Naive thymus-derived CD4-positive, alpha-beta T cell (primary cell): ENCODE measurements at regions not wholly inside any gene's neighbourhood (a gene's known extent, or its start where the extent isn't known, plus 50 kb on each side); places are given as distances from the start of the nearest gene placed in this dataset.

Source experiments
- ATAC-seq: fragments of 150-1000 bp; cut with Tn5 transposase; 2 replicates; pipeline ENCODE4 v1.10.0; 2021; ENCODE audit warnings: mild to moderate bottlenecking, moderate library complexity
- CTCF ChIA-PET: fragments of 350-600 bp; sonication (Branson Sonifier 250); formaldehyde crosslinking; loops from one replicate; lab custom pipeline; 2021; ENCODE audit warnings: antibody characterized with exemption; lab: Charles Lee
- POLR2A ChIA-PET: fragments of 350-600 bp; sonication (Branson Sonifier 250); formaldehyde crosslinking; loops from one replicate; lab custom pipeline; 2021; ENCODE audit warnings: antibody characterized with exemption, inconsistent platforms; lab: Charles Lee
- DNase-seq, 9 donors: peaks; one replicate each; pipeline versions ENCODE4 v3.0.0 to v3.0.0-alpha.2; 2020 to 2022; ENCODE audit warnings: mixed read lengths in 1 of 9
- H3K27ac ChIP-seq: one replicate; pipeline ENCODE4 v1.7.0; 2013; ENCODE audit warnings: mild to moderate bottlenecking, low read depth, low read length, moderate library complexity
- H3K27me3 ChIP-seq, 2 donors: one replicate each; pipeline ENCODE4 v1.7.0; 2013; ENCODE audit warnings: low read length in 2 of 2, mild to moderate bottlenecking in 2 of 2, moderate library complexity in 2 of 2; ENCODE audit not compliant: control insufficient read depth in 2 of 2, insufficient read depth in 2 of 2
- H3K36me3 ChIP-seq, 3 experiments: 1 replicate in 2 of 3; 2 replicates in 1 of 3; pipeline ENCODE4 v1.7.0; 2013; ENCODE audit warnings: low read length in 3 of 3, mild to moderate bottlenecking in 3 of 3, moderate library complexity in 1 of 3; ENCODE audit not compliant: insufficient read depth in 3 of 3, control insufficient read depth in 2 of 3
- H3K4me1 ChIP-seq, 2 donors: one replicate each; pipeline ENCODE4 v1.7.0; 2013; ENCODE audit warnings: low read length in 2 of 2, mild to moderate bottlenecking in 2 of 2, moderate library complexity in 1 of 2; ENCODE audit not compliant: control insufficient read depth in 2 of 2, insufficient read depth in 2 of 2
- H3K4me3 ChIP-seq: 2 replicates; pipeline ENCODE4 v1.7.0; 2013; ENCODE audit warnings: mild to moderate bottlenecking, low read length
- H3K9me3 ChIP-seq, 3 experiments: 1 replicate in 2 of 3; 2 replicates in 1 of 3; pipeline ENCODE4 v1.7.0; 2013; ENCODE audit warnings: low read length in 3 of 3; ENCODE audit not compliant: control insufficient read depth in 2 of 3
- H3K27ac Mint-ChIP-seq, 9 donors: one replicate each; pipeline ENCODE4 v1.8.0; 2020 to 2022; ENCODE audit warnings: mixed read lengths in 9 of 9, mild to moderate bottlenecking in 8 of 9, moderate library complexity in 5 of 9, inconsistent platforms in 2 of 9
- H3K27me3 Mint-ChIP-seq, 5 donors: one replicate each; pipeline ENCODE4 v1.8.0; 2021 to 2022; ENCODE audit warnings: mixed read lengths in 5 of 5, mild to moderate bottlenecking in 1 of 5
- H3K36me3 Mint-ChIP-seq, 5 donors: one replicate each; pipeline ENCODE4 v1.8.0; 2020 to 2022; ENCODE audit warnings: mixed read lengths in 5 of 5, mild to moderate bottlenecking in 3 of 5, inconsistent platforms in 1 of 5
- H3K4me1 Mint-ChIP-seq, 7 donors: one replicate each; pipeline ENCODE4 v1.8.0; 2020 to 2022; ENCODE audit warnings: mixed read lengths in 7 of 7, mild to moderate bottlenecking in 3 of 7, inconsistent platforms in 1 of 7
- H3K4me3 Mint-ChIP-seq, 10 donors: one replicate each; pipeline ENCODE4 v1.8.0; 2020 to 2022; ENCODE audit warnings: mild to moderate bottlenecking in 10 of 10, mixed read lengths in 10 of 10, moderate library complexity in 6 of 10, inconsistent platforms in 2 of 10
- H3K9me3 Mint-ChIP-seq, 11 donors: one replicate each; pipeline ENCODE4 v1.8.0; 2020 to 2022; ENCODE audit warnings: mixed read lengths in 11 of 11, mild to moderate bottlenecking in 4 of 11, inconsistent platforms in 1 of 11, moderate library complexity in 1 of 11
- intact Hi-C, 2 donors: fragments of 100-400 bp; cut with micrococcal nuclease; formaldehyde crosslinking; loops; one replicate each; pipeline ENCODE4 v1.15.1; 2023

DNA sequence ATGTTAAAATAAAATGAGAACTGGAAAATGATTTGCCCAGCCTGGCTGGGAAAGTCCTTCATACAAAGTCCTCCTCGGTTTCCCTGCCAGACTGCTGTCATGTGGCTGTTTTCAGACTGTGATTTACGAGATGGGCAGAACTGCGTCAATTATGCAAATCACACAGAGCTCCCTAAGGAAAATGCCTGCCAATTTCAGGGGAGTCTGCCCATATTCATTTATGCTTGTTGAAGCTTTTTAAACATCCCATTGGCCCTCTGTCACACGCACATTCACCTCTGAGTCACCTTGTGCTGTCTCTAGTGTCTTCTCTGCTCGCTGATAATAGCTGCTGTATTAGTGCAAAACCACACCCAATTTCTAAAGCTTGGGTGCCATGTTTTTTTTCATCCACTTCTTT lies 81.7 kb upstream of the FAM20A start:
- DNase-seq: no peak
- H3K27me3 Mint-ChIP-seq: peaks cover 0 to 58% (median 31%) of the 10 kb centered on the region in 5 donors
- CTCF ChIA-PET: no interaction called here
- intact Hi-C loops: no loop called here
- Histone ChIP-seq H3K4me1 (no peaks in the 10 kb centered on the region), H3K9me3 (no peaks in the 10 kb centered on the region), H3K36me3 (no peaks in the 10 kb centered on the region), H3K4me3 (no peak overlapping the region), H3K27me3 (no peaks in the 10 kb centered on the region), H3K27ac (no peak overlapping the region)
- peaks cover 0 to 9% (median 0%) of the 10 kb centered on the region in 11 donors for H3K9me3 Mint-ChIP-seq
- H3K36me3 Mint-ChIP-seq: no peaks in the 10 kb centered on the region
- no peak overlapping the region for H3K27ac Mint-ChIP-seq
- H3K4me3 Mint-ChIP-seq: no peak overlapping the region
- POLR2A ChIA-PET: no interaction called here
- no peaks in the 10 kb centered on the region for H3K4me1 Mint-ChIP-seq
- ATAC-seq: no peak

- no peaks in the 10 kb centered on the region for H3K36me3 Mint-ChIP-seq
- no peaks in the 10 kb centered on the region for H3K4me1 Mint-ChIP-seq
- intact Hi-C loops: no loop called here
Measured at GRCh38 chr17:68679882-68680281, 78.7 kb upstream of the FAM20A start.

GRCh38 chr17:68676856-68677255 lies 75.7 kb upstream of the FAM20A start:
- intact Hi-C loops: no loop called here
- Histone ChIP-seq H3K27ac (no peak overlapping the region), H3K36me3 (no peaks in the 10 kb centered on the region), H3K4me1 (no peaks in the 10 kb centered on the region), H3K9me3 (no peaks in the 10 kb centered on the region), H3K27me3 (no peaks in the 10 kb centered on the region), H3K4me3 (no peak overlapping the region)
- H3K27me3 Mint-ChIP-seq: peaks cover 2 to 56% (median 25%) of the 10 kb centered on the region in 5 donors
- no peak for ATAC-seq
- ChIA-PET POLR2A (no interaction called here), CTCF (no interaction called here)
- H3K4me1 Mint-ChIP-seq: no peaks in the 10 kb centered on the region
- no peak overlapping the region for H3K27ac Mint-ChIP-seq
- H3K9me3 Mint-ChIP-seq: peaks cover 0 to 3% (median 0%) of the 10 kb centered on the region in 11 donors
- DNase-seq: no peak
- no peak overlapping the region for H3K4me3 Mint-ChIP-seq
- no peaks in the 10 kb centered on the region for H3K36me3 Mint-ChIP-seq

More at GRCh38 chr17:68679882-68680281, 78.7 kb upstream of the FAM20A start:
- ATAC-seq: no peak
- Mint-ChIP-seq H3K9me3 (peaks cover 0 to 9% (median 0%) of the 10 kb centered on the region in 11 donors), H3K4me3 (no peak overlapping the region), H3K27ac (no peak overlapping the region), H3K27me3 (peaks cover 0 to 63% (median 32%) of the 10 kb centered on the region in 5 donors)
- Histone ChIP-seq H3K9me3 (no peaks in the 10 kb centered on the region), H3K4me1 (no peaks in the 10 kb centered on the region), H3K27ac (no peak overlapping the region), H3K36me3 (no peaks in the 10 kb centered on the region), H3K27me3 (no peaks in the 10 kb centered on the region), H3K4me3 (no peak overlapping the region)
- DNase-seq: no peak
- CTCF ChIA-PET: no interaction called here
- POLR2A ChIA-PET: no interaction called here

DNA sequence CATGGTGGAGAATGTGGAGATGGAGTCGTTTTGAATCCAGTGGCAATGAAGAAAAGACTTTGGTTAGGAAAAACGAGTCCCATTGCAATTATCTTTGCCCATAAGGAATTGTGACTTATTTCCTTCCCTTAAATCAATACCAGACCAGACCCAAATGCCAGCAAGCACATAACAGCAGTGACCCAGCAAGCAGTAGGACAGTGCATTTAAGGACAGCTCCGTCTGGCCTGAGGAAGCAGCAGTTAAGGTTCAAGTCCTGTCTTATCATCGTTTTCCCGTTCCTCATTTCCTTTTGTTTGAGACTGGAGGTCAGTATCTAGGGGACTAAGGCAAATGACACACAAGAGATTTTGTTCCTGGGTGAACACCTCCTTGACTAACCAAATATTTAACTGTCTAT lies 74.6 kb upstream of the FAM20A start:
- no peak for DNase-seq
- no peak overlapping the region for H3K4me3 ChIP-seq
- H3K4me1 Mint-ChIP-seq: no peaks in the 10 kb centered on the region
- no peaks in the 10 kb centered on the region for H3K9me3 ChIP-seq
- no peak overlapping the region for H3K27ac ChIP-seq
- H3K27me3 ChIP-seq: no peaks in the 10 kb centered on the region
- no peaks in the 10 kb centered on the region for H3K4me1 ChIP-seq
- no peak for ATAC-seq
- ChIA-PET POLR2A (no interaction called here), CTCF (no interaction called here)
- H3K36me3 Mint-ChIP-seq: no peaks in the 10 kb centered on the region
- intact Hi-C loops: no loop called here
- H3K4me3 Mint-ChIP-seq: no peak overlapping the region
- H3K9me3 Mint-ChIP-seq: peaks cover 0 to 3% (median 0%) of the 10 kb centered on the region in 11 donors
- peaks cover 6 to 53% (median 31%) of the 10 kb centered on the region in 5 donors for H3K27me3 Mint-ChIP-seq
- H3K36me3 ChIP-seq: no peaks in the 10 kb centered on the region
- H3K27ac Mint-ChIP-seq: no peak overlapping the region

- H3K9me3 Mint-ChIP-seq: peaks cover 0 to 3% (median 0%) of the 10 kb centered on the region in 11 donors
- no peak overlapping the region for H3K4me3 Mint-ChIP-seq
- no peaks in the 10 kb centered on the region for H3K9me3 ChIP-seq
- DNase-seq (no peak), ATAC-seq (no peak)
- H3K27ac ChIP-seq: no peak overlapping the region
- no peak overlapping the region for H3K4me3 ChIP-seq
- no peak overlapping the region for H3K27ac Mint-ChIP-seq
- H3K36me3 ChIP-seq: no peaks in the 10 kb centered on the region
- POLR2A ChIA-PET: no interaction called here
- CTCF ChIA-PET: interaction anchor here (0.6 kb wide), 1 partner anchor 816 kb away, joined by 4 read pairs; no protein-coding TSS in a partner anchor
- H3K27me3 ChIP-seq: no peaks in the 10 kb centered on the region
- intact Hi-C loops: no loop called here
- H3K4me1 Mint-ChIP-seq: no peaks in the 10 kb centered on the region
- H3K4me1 ChIP-seq: no peaks in the 10 kb centered on the region
- peaks cover 6 to 46% (median 31%) of the 10 kb centered on the region in 5 donors for H3K27me3 Mint-ChIP-seq
- H3K36me3 Mint-ChIP-seq: no peaks in the 10 kb centered on the region
Measured at GRCh38 chr17:68674029-68674925, 73.1 kb upstream of the FAM20A start.

GRCh38 chr17:68670967-68671693 lies 70.0 kb upstream of the FAM20A start:
- H3K27ac ChIP-seq: no peak overlapping the region
- DNase-seq: no peak
- Mint-ChIP-seq H3K9me3 (peaks cover 0 to 3% (median 0%) of the 10 kb centered on the region in 11 donors), H3K4me1 (no peaks in the 10 kb centered on the region), H3K36me3 (no peaks in the 10 kb centered on the region), H3K4me3 (no peak overlapping the region), H3K27ac (no peak overlapping the region), H3K27me3 (peaks cover 23 to 54% (median 43%) of the 10 kb centered on the region in 5 donors)
- H3K36me3 ChIP-seq: no peaks in the 10 kb centered on the region
- ATAC-seq: no peak
- no peaks in the 10 kb centered on the region for H3K27me3 ChIP-seq
- CTCF ChIA-PET: no interaction called here
- POLR2A ChIA-PET: no interaction called here
- intact Hi-C loops: no loop called here
- no peak overlapping the region for H3K4me3 ChIP-seq
- no peaks in the 10 kb centered on the region for H3K9me3 ChIP-seq
- H3K4me1 ChIP-seq: no peaks in the 10 kb centered on the region
